CD14-positive monocyte (primary cell): ENCODE measurements at regions not wholly inside any gene's neighbourhood (a gene's known extent, or its start where the extent isn't known, plus 50 kb on each side); places are given as distances from the start of the nearest gene placed in this dataset.

Experiments
- DNase-seq, 3 donors: peaks; one replicate each; pipeline ENCODE4 v3.0.0-alpha.2; 2011 to 2022
- H2AFZ ChIP-seq: 2 replicates; pipeline ENCODE4 v1.6.0; 2012; ENCODE audit warnings: mild to moderate bottlenecking, low read depth, low read length, inconsistent platforms; ENCODE audit not compliant: insufficient read depth, poor library complexity, severe bottlenecking
- H3K27ac ChIP-seq, 2 donors: 1 replicate in 1 of 2; 2 replicates in 1 of 2; pipeline ENCODE4 v1.5.1; 2012 to 2013; ENCODE audit warnings: low read length in 2 of 2, control low read depth in 1 of 2, inconsistent platforms in 1 of 2, low read depth in 1 of 2, mild to moderate bottlenecking in 1 of 2
- H3K27me3 ChIP-seq, 2 donors: one replicate each; pipeline versions ENCODE4 v1.6.0 to v1.6.1; 2011 to 2013; ENCODE audit warnings: low read length in 2 of 2; ENCODE audit not compliant: control insufficient read depth in 2 of 2, insufficient read depth in 2 of 2
- H3K36me3 ChIP-seq, 2 donors: replicated peaks in 1 of 2; 1 replicate in 1 of 2; 2 replicates in 1 of 2; pipeline versions ENCODE4 v1.5.1 to v1.6.1; 2012 to 2013; ENCODE audit warnings: low read length in 2 of 2, control low read depth in 1 of 2, inconsistent platforms in 1 of 2, mild to moderate bottlenecking in 1 of 2; ENCODE audit not compliant: insufficient read depth in 2 of 2, control insufficient read depth in 1 of 2
- H3K4me1 ChIP-seq, 2 donors: 1 replicate in 1 of 2; 2 replicates in 1 of 2; pipeline versions ENCODE4 v1.5.1 to v1.6.1; 2012 to 2013; ENCODE audit warnings: low read length in 2 of 2, control low read depth in 1 of 2, inconsistent platforms in 1 of 2, mild to moderate bottlenecking in 1 of 2, moderate library complexity in 1 of 2; ENCODE audit not compliant: insufficient read depth in 2 of 2, control insufficient read depth in 1 of 2
- H3K4me2 ChIP-seq: replicated peaks from 2 replicates; pipeline ENCODE3; 2012; ENCODE audit warnings: low read length, moderate library complexity, mild to moderate bottlenecking; ENCODE audit not compliant: poor library complexity, severe bottlenecking; ENCODE audit errors: extremely low read depth
- H3K4me3 ChIP-seq, 3 experiments: fragments of 200-600 bp in 1 of 3; sonication (generic) in 1 of 3; replicated peaks in 1 of 3; 1 replicate in 2 of 3; 2 replicates in 1 of 3; pipeline ENCODE4 v1.5.1; 2011 to 2013; ENCODE audit warnings: low read length in 3 of 3, mild to moderate bottlenecking in 3 of 3, control low read depth in 2 of 3, low read depth in 2 of 3, inconsistent platforms in 1 of 3, moderate library complexity in 1 of 3
- H3K79me2 ChIP-seq: 2 replicates; pipeline ENCODE4 v1.6.0; 2012; ENCODE audit warnings: mild to moderate bottlenecking, control low read depth, inconsistent platforms, low read length, moderate library complexity; ENCODE audit not compliant: insufficient read depth
- H3K9ac ChIP-seq: 2 replicates; pipeline ENCODE4 v1.6.0; 2017; ENCODE audit warnings: low read length, mild to moderate bottlenecking; ENCODE audit not compliant: insufficient read depth, poor library complexity, severe bottlenecking
- H3K9me3 ChIP-seq, 2 donors: replicated peaks in 1 of 2; 1 replicate in 1 of 2; 2 replicates in 1 of 2; pipeline versions ENCODE4 v1.5.1 to v1.6.1; 2012 to 2013; ENCODE audit warnings: low read length in 2 of 2, control low read depth in 1 of 2; ENCODE audit not compliant: control insufficient read depth in 1 of 2, insufficient read depth in 1 of 2
- H4K20me1 ChIP-seq: 2 replicates; pipeline ENCODE4 v1.6.0; 2012; ENCODE audit warnings: mild to moderate bottlenecking, low read length, control low read depth, moderate library complexity; ENCODE audit not compliant: insufficient read depth
- H3K27ac Mint-ChIP-seq, 7 donors: one replicate each; pipeline ENCODE4 v1.8.0; 2020; ENCODE audit warnings: mild to moderate bottlenecking in 7 of 7, mixed read lengths in 7 of 7, moderate library complexity in 6 of 7, inconsistent platforms in 2 of 7
- H3K27me3 Mint-ChIP-seq, 3 donors: one replicate each; pipeline ENCODE4 v1.8.0; 2021 to 2022; ENCODE audit warnings: low read depth in 3 of 3, mild to moderate bottlenecking in 3 of 3, mixed read lengths in 3 of 3, moderate library complexity in 3 of 3, inconsistent platforms in 1 of 3
- H3K36me3 Mint-ChIP-seq, 2 donors: one replicate each; pipeline ENCODE4 v1.8.0; 2020; ENCODE audit warnings: mixed read lengths in 2 of 2, inconsistent platforms in 1 of 2, mild to moderate bottlenecking in 1 of 2
- H3K4me1 Mint-ChIP-seq: one replicate; pipeline ENCODE4 v1.8.0; 2020; ENCODE audit warnings: mild to moderate bottlenecking, mixed read lengths
- H3K4me3 Mint-ChIP-seq, 2 donors: one replicate each; pipeline ENCODE4 v1.8.0; 2020; ENCODE audit warnings: mild to moderate bottlenecking in 2 of 2, mixed read lengths in 2 of 2, moderate library complexity in 1 of 2
- H3K9me3 Mint-ChIP-seq, 7 donors: one replicate each; pipeline ENCODE4 v1.8.0; 2020 to 2022; ENCODE audit warnings: mixed read lengths in 7 of 7, mild to moderate bottlenecking in 6 of 7, moderate library complexity in 6 of 7, inconsistent platforms in 2 of 7
- WGBS: methylation state at CpG from one replicate; pipeline ENCODE4 v1.1.5; 2013; ENCODE audit warnings: missing lambda C conversion rate; ENCODE audit not compliant: insufficient coverage; 5-methylcytosine and 5-hydroxymethylcytosine counted together
- intact Hi-C, 2 donors: fragments of 100-400 bp; cut with micrococcal nuclease; formaldehyde crosslinking; loops; one replicate each; pipeline versions ENCODE4 v1.15.0 to v1.15.1; 2023
- TF ChIP-seq, protein P1 (sequence below): fragments of 200-600 bp; IDR thresholded peaks from one replicate; pipeline ENCODE4 v1.8.0; 2022; ENCODE audit warnings: antibody characterized with exemption, mild to moderate bottlenecking

DNA sequence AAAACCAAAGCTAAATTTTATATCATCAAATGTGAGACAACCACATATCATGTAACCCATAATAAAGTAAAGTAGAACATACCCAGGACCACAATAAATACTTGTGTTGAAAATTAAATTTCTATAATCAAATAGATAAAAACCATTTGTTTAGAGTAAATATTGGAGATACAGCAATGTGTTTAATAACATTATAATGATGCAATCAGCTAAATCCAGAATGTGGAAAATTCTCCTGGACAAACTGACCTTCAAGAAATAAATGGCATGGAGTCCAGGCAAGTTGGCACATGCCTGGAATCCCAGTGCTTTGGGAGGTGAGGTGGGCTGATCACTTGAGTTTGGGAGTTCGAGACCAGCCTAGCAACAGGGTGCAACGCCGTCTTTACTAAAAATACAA is 84.0 kb downstream of the GPX5 start:
- 100% methylated on average over 1 of the region's 3 CpGs for WGBS
- Histone ChIP-seq H2AFZ (no peak overlapping the region), H4K20me1 (no peaks in the 10 kb centered on the region), H3K27ac (no peak overlapping the region), H3K36me3 (no peaks in the 10 kb centered on the region), H3K9ac (no peak overlapping the region), H3K4me2 (no peak overlapping the region), H3K4me1 (no peaks in the 10 kb centered on the region), H3K4me3 (no peak overlapping the region), H3K79me2 (no peaks in the 10 kb centered on the region), H3K27me3 (peaks cover 22 to 29% of the 10 kb centered on the region in 2 donors), H3K9me3 (peaks cover 6 to 16% of the 10 kb centered on the region in 2 donors)
- Mint-ChIP-seq H3K4me1 (no peaks in the 10 kb centered on the region), H3K27me3 (peaks cover 35 to 51% (median 39%) of the 10 kb centered on the region in 3 donors), H3K36me3 (no peaks in the 10 kb centered on the region), H3K9me3 (peaks cover 0 to 18% (median 8%) of the 10 kb centered on the region in 7 donors), H3K4me3 (no peak overlapping the region), H3K27ac (no peak overlapping the region)
- intact Hi-C loops, result no loop called here
- TF ChIP-seq, protein P1, sequence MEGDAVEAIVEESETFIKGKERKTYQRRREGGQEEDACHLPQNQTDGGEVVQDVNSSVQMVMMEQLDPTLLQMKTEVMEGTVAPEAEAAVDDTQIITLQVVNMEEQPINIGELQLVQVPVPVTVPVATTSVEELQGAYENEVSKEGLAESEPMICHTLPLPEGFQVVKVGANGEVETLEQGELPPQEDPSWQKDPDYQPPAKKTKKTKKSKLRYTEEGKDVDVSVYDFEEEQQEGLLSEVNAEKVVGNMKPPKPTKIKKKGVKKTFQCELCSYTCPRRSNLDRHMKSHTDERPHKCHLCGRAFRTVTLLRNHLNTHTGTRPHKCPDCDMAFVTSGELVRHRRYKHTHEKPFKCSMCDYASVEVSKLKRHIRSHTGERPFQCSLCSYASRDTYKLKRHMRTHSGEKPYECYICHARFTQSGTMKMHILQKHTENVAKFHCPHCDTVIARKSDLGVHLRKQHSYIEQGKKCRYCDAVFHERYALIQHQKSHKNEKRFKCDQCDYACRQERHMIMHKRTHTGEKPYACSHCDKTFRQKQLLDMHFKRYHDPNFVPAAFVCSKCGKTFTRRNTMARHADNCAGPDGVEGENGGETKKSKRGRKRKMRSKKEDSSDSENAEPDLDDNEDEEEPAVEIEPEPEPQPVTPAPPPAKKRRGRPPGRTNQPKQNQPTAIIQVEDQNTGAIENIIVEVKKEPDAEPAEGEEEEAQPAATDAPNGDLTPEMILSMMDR, result no peak
- DNase-seq, result no peak

DNA sequence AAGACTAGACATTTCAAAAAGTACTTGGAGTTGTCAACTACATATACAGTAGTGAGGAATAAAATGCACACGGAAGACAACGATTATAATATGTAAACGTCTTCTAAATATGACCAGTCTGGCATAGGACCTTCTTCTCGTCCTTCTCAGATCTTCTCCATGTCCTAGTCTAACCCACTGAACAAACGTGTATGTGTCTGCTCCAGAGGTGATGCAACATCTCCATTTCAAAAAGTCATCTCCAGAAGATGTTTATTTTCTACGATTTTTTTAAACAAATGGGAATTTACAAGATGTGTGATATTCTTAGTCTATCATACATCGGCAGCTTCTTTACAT is 89.9 kb downstream of the GPX5 start:
- H3K27ac Mint-ChIP-seq, result no peak overlapping the region
- peaks cover 36 to 51% (median 39%) of the 10 kb centered on the region in 3 donors for H3K27me3 Mint-ChIP-seq
- H3K4me2 ChIP-seq, result no peak overlapping the region

More for the DNA sequence above, 89.9 kb downstream of the GPX5 start:
- Mint-ChIP-seq H3K4me1 (no peaks in the 10 kb centered on the region), H3K36me3 (no peaks in the 10 kb centered on the region), H3K9me3 (peaks cover 1 to 28% (median 27%) of the 10 kb centered on the region in 7 donors), H3K4me3 (peak overlapping the region in 1 of 2 donors; percentile 75)
- no peaks in the 10 kb centered on the region for H3K4me1 ChIP-seq
- H3K27me3 ChIP-seq, result peaks cover 9 to 37% of the 10 kb centered on the region in 2 donors
- no peaks in the 10 kb centered on the region for H4K20me1 ChIP-seq
- TF ChIP-seq, protein P1, result no peak
- no peak overlapping the region for H3K9ac ChIP-seq
- DNase-seq, result no peak
- H3K27ac ChIP-seq, result no peak overlapping the region
- H3K36me3 ChIP-seq, result no peaks in the 10 kb centered on the region
- no CpG with 5 or more reads among the region's 7 CpGs for whole genome bisulfite sequencing
- peaks cover 13% of the 10 kb centered on the region in 2 donors for H3K9me3 ChIP-seq
- H2AFZ ChIP-seq, result no peak overlapping the region
- intact Hi-C loops, result no loop called here
- no peaks in the 10 kb centered on the region for H3K79me2 ChIP-seq
- no peak overlapping the region for H3K4me3 ChIP-seq
